Cardiac fibroblast (primary cell): ENCODE measurements at regions not wholly inside any gene's neighbourhood (a gene's known extent, or its start where the extent isn't known, plus 50 kb on each side); places are given as distances from the start of the nearest gene placed in this dataset.

Experiments used
- DNase-seq, 2 donors: peaks; one replicate each; pipeline versions ENCODE4 v3.0.0 to v3.0.0-alpha.2; 2010; ENCODE audit warnings: low read depth in 2 of 2
- H3K4me3 ChIP-seq, 2 donors: replicated peaks in 1 of 2; 1 replicate in 1 of 2; 2 replicates in 1 of 2; pipeline ENCODE4 v1.5.1; 2011; ENCODE audit warnings: low read depth in 2 of 2, low read length in 2 of 2, mild to moderate bottlenecking in 2 of 2, moderate library complexity in 1 of 2
- CTCF ChIP-seq: IDR thresholded peaks from one replicate; pipeline ENCODE4 v1.5.1; 2011; ENCODE audit warnings: low read depth, mild to moderate bottlenecking, low read length, inconsistent platforms

DNA sequence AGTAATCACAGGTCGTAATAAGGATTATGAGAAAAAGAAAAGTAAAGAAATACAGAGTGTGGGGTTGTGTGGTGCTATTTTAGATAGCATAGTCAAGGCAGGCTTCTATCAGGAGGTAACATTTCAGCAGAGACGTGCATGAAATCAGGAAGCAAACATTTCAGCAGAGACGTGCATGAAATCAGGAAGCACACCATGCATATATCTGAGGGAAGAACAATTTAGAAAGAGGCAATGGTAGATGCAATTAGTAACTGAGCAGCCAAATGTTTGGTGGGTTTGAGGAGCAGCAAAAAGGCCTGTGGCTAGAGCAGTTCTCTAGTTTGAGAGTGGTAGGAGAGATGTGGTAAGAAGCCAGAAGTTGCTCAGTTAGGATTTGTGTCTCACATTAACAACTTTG lies 713.7 kb downstream of the ADCYAP1 start:
- H3K4me3 ChIP-seq = no peak overlapping the region
- no peak for DNase-seq
- TF ChIP-seq CTCF = no peak

DNA sequence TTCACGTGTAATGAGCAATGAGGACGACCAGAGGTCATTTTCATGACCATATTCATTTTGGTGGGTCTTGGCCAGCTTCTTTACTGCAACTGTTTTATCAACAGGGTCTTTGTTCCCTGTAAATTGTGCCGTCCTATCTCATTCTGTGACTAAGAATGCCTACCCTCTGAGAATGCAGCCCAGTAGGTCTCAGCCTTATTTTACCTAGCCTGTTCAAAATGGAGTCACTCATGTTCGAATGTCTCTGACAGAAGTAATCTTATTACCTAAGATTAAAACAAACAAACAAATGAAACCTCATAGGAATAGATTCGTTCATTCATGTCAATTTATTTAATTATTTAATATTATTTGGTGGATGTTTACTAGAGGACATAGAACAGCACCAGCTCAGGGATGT lies 714.8 kb downstream of the ADCYAP1 start:
- H3K4me3 ChIP-seq = no peak overlapping the region
- TF ChIP-seq CTCF = no peak
- DNase-seq = no peak

GRCh38 chr18:1624612-1625011 lies 719.9 kb downstream of the ADCYAP1 start:
- DNase-seq = no peak
- TF ChIP-seq CTCF = no peak
- H3K4me3 ChIP-seq = no peak overlapping the region

GRCh38 chr18:1627494-1627893 lies 722.8 kb downstream of the ADCYAP1 start:
- TF ChIP-seq CTCF = no peak
- no peak for DNase-seq
- H3K4me3 ChIP-seq = no peak overlapping the region

DNA sequence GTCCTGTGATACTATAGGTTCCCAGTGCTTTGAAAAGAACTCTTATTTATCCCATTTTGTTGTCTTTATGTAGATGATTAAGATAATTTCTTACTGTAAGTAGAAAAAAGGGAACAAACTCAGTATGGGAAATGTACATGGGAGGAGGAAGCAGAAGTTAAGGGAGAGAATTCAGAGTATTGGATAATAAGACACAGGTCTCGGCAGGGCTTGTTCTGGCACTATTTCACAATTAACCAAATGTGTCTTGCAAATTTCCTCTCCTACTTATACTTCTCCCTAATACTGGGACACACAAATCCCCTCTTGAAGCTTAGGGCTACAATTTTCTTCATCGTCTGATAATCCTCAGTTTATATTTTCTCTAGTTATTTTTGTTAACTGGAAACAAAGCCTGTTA lies 744.0 kb downstream of the ADCYAP1 start:
- DNase-seq = no peak
- H3K4me3 ChIP-seq = no peak overlapping the region
- no peak for TF ChIP-seq CTCF

GRCh38 chr18:1652018-1652417 lies 747.3 kb downstream of the ADCYAP1 start:
- no peak overlapping the region for H3K4me3 ChIP-seq
- no peak for DNase-seq
- no peak for TF ChIP-seq CTCF

DNA sequence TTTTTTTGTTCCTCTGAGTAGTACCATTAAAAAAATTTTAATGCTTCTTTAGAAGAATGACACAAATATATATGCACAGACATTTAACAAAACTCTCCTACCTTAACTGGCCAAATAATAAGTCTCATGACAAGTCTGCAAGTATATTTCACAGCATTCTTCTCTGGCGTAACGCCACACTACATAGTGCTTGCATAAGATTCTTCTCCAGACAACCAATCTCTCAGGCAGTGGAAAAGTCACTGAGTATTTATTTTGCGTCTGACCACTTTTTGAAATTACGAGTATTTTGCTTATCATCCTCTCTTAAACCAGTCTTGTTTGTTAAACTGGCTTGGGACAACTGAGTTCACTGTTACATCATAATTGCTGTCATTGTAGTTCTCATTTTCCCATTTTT lies 749.2 kb downstream of the ADCYAP1 start:
- no peak overlapping the region for H3K4me3 ChIP-seq
- TF ChIP-seq CTCF = no peak
- DNase-seq = no peak
